ENCODE measurements at regions not wholly inside any gene's neighbourhood (a gene's known extent, or its start where the extent isn't known, plus 50 kb on each side); places are given as distances from the start of the nearest gene placed in this dataset.

DNA sequence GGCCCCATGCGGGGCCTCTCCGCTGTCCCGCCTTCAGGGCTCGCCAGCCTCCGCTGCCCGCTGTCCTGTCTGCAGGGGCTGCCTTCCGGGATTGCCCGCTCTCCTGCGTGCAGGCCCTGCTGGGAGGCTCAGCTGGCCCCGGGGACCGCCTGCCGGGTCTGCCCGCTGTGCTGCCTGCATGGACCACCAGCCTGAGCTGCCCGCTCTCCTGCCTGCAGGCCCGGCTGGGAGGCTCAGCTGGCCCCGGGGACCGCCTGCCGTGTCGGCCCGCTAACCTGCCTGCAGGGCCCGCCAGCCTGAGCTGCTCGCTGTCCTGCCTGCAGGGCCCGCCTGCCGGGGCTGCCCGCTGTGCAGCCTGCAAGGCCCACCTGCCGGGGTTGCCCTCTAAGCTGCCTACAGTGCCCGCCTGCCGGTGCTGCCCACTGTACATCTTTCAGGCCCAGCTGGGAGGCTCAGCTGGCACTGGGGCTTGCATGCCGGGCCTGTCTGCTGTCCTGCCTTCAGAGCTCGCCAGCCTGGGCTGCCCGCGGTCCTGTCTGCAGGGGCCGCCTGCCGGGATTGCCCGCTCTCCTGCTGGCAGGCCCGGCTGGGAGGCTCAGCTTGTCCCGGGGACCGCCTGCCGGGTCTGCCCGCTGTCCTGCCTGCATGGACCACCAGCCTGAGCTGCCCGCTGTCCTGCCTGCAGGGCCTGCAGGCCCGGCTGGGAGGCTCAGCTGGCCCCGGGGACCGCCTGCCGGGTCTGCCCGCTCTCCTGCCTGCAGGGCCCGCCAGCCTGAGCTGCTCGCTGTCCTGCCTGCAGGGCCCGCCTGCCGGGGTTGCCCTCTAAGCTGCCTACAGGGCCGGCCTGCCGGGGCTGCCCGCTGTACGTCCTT is 165.1 kb downstream of the GLRX3 start:
- no peak for DNase-seq
- peaks cover 13% of the 10 kb centered on the region for H3K9me3 Mint-ChIP-seq (ENCODE audit: low read depth, unreplicated experiment)
- TF ChIP-seq, protein P1, sequence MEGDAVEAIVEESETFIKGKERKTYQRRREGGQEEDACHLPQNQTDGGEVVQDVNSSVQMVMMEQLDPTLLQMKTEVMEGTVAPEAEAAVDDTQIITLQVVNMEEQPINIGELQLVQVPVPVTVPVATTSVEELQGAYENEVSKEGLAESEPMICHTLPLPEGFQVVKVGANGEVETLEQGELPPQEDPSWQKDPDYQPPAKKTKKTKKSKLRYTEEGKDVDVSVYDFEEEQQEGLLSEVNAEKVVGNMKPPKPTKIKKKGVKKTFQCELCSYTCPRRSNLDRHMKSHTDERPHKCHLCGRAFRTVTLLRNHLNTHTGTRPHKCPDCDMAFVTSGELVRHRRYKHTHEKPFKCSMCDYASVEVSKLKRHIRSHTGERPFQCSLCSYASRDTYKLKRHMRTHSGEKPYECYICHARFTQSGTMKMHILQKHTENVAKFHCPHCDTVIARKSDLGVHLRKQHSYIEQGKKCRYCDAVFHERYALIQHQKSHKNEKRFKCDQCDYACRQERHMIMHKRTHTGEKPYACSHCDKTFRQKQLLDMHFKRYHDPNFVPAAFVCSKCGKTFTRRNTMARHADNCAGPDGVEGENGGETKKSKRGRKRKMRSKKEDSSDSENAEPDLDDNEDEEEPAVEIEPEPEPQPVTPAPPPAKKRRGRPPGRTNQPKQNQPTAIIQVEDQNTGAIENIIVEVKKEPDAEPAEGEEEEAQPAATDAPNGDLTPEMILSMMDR (IDR thresholded peaks at IDR 0.05; ENCODE audit: unreplicated experiment): no peak
- intact Hi-C loops (cut with micrococcal nuclease; ENCODE audit: unreplicated experiment): no loop called here
- H3K27me3 Mint-ChIP-seq (ENCODE audit: unreplicated experiment): no peaks in the 10 kb centered on the region
- CTCF ChIA-PET: no interaction called here
- H3K27ac Mint-ChIP-seq (ENCODE audit: unreplicated experiment): no peak overlapping the region
- H3K4me1 Mint-ChIP-seq (ENCODE audit: low read depth, unreplicated experiment): no peaks in the 10 kb centered on the region
- no peaks in the 10 kb centered on the region for H3K36me3 Mint-ChIP-seq (ENCODE audit: insufficient read depth, unreplicated experiment)
- BruUV-seq (replicated peaks): no TSS peak
- H3K4me3 Mint-ChIP-seq (ENCODE audit: low read depth, unreplicated experiment): no peak overlapping the region

DNA sequence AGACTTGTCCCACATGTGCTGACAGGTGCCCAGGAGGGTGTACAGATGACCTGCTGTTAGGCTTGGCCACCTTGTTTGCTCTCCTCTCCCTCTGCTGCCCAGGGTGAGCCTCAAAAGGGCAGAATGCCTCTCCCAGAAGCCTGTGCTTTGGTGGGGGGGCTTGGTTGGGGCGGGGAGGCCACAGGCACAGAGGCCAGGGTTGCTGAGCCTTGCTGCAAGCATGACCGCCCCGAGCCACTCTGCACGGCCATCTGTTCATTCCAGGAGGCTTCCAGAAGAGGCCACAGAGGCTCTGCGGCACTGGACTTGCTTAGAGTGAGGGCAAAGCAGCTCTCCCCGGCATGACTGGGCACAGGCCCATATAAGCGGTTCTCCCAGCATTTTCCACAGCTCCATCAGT is 190.8 kb downstream of the GLRX3 start:
- no TSS peak for BruUV-seq (replicated peaks)
- Mint-ChIP-seq H3K4me3 (ENCODE audit: low read depth, unreplicated experiment) (no peak overlapping the region), H3K27me3 (ENCODE audit: unreplicated experiment) (no peaks in the 10 kb centered on the region), H3K4me1 (ENCODE audit: low read depth, unreplicated experiment) (no peaks in the 10 kb centered on the region), H3K9me3 (ENCODE audit: low read depth, unreplicated experiment) (peaks cover 5% of the 10 kb centered on the region), H3K36me3 (ENCODE audit: insufficient read depth, unreplicated experiment) (no peaks in the 10 kb centered on the region), H3K27ac (ENCODE audit: unreplicated experiment) (no peak overlapping the region)
- TF ChIP-seq, protein P1 (IDR thresholded peaks at IDR 0.05; ENCODE audit: unreplicated experiment): no peak
- CTCF ChIA-PET: no interaction called here
- DNase-seq: no peak
- intact Hi-C loops (cut with micrococcal nuclease; ENCODE audit: unreplicated experiment): no loop called here

DNA sequence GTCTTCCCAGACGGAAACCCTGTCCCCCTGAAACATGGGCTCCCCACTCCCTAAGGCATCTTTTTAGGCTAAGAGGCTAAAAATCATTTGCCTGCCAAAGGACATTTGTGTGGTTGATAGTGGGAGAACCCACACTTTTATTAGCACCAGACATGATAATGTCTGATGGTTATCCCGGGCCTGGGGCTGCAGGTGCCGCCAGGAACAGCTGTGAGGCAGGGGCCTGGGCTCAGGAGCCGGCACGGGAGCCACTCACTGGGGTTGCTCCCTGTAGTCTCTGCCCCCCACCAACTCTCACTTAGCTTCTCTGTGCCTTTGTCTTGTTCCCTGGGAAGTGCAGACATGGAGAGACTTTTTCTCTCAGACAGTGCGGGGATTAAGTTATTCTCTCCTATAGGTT is 193.6 kb downstream of the GLRX3 start:
- Mint-ChIP-seq H3K9me3 (ENCODE audit: low read depth, unreplicated experiment) (peaks cover 7% of the 10 kb centered on the region), H3K27me3 (ENCODE audit: unreplicated experiment) (no peaks in the 10 kb centered on the region), H3K4me1 (ENCODE audit: low read depth, unreplicated experiment) (no peaks in the 10 kb centered on the region), H3K36me3 (ENCODE audit: insufficient read depth, unreplicated experiment) (no peaks in the 10 kb centered on the region), H3K27ac (ENCODE audit: unreplicated experiment) (no peak overlapping the region), H3K4me3 (ENCODE audit: low read depth, unreplicated experiment) (no peak overlapping the region)
- TF ChIP-seq, protein P1 (IDR thresholded peaks at IDR 0.05; ENCODE audit: unreplicated experiment): no peak
- intact Hi-C loops (cut with micrococcal nuclease; ENCODE audit: unreplicated experiment): no loop called here
- DNase-seq: no peak
- CTCF ChIA-PET: no interaction called here
- BruUV-seq (replicated peaks): no TSS peak

DNA sequence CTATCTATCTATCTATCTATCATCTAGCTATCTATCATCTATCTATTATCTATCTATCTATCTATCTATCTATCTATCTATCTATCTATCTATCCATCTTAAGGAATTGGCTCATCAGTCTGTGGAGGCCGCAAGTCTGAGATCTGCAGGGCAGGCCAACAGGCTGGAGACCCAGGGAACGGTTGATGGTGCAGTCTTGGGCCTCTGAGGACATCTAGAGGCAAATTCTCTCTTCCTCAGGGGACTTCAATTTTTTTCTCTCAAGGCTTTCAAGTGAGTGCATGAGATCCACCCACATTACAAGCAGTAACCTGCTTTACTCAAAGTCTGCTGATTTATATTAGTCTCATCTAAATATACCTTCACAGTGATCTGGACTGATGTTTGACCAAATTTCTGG is 197.0 kb downstream of the GLRX3 start:
- intact Hi-C loops (cut with micrococcal nuclease; ENCODE audit: unreplicated experiment): no loop called here
- BruUV-seq (replicated peaks): no TSS peak
- H3K27me3 Mint-ChIP-seq (ENCODE audit: unreplicated experiment): no peaks in the 10 kb centered on the region
- H3K9me3 Mint-ChIP-seq (ENCODE audit: low read depth, unreplicated experiment): peaks cover 8% of the 10 kb centered on the region
- H3K36me3 Mint-ChIP-seq (ENCODE audit: insufficient read depth, unreplicated experiment): no peaks in the 10 kb centered on the region
- no peaks in the 10 kb centered on the region for H3K4me1 Mint-ChIP-seq (ENCODE audit: low read depth, unreplicated experiment)
- H3K27ac Mint-ChIP-seq (ENCODE audit: unreplicated experiment): no peak overlapping the region
- CTCF ChIA-PET: no interaction called here
- no peak overlapping the region for H3K4me3 Mint-ChIP-seq (ENCODE audit: low read depth, unreplicated experiment)
- TF ChIP-seq, protein P1 (IDR thresholded peaks at IDR 0.05; ENCODE audit: unreplicated experiment): no peak
- no peak for DNase-seq
